Lung (tissue), 11 donors: ENCODE measurements at regions not wholly inside any gene's neighbourhood (a gene's known extent, or its start where the extent isn't known, plus 50 kb on each side); places are given as distances from the start of the nearest gene placed in this dataset.

Experiments
- ATAC-seq: fragments of 200-7000 bp; cut with Tn5 transposase; one replicate; pipeline ENCODE4 v1.9.1; 2020; ENCODE audit warnings: moderate number of reproducible peaks; ENCODE audit not compliant: insufficient read depth, low FRiP score
- DNase-seq, 3 donors: peaks; one replicate each; pipeline ENCODE4 v3.0.0-alpha.2; 2013 to 2017
- H3K27ac ChIP-seq, 2 donors: one replicate each; pipeline ENCODE4 v1.5.1; 2013; ENCODE audit warnings: mild to moderate bottlenecking in 2 of 2, moderate library complexity in 2 of 2, control low read depth in 1 of 2, inconsistent platforms in 1 of 2, low read depth in 1 of 2, low read length in 1 of 2
- H3K27me3 ChIP-seq, 3 donors: one replicate each; pipeline ENCODE4 v1.5.1; 2013; ENCODE audit warnings: low read length in 2 of 3; ENCODE audit not compliant: control insufficient read depth in 3 of 3, insufficient read depth in 3 of 3
- H3K36me3 ChIP-seq, 4 donors: one replicate each; pipeline ENCODE4 v1.5.1; 2013; ENCODE audit warnings: low read length in 4 of 4, mild to moderate bottlenecking in 1 of 4, moderate library complexity in 1 of 4; ENCODE audit not compliant: control insufficient read depth in 4 of 4, insufficient read depth in 4 of 4
- H3K4me1 ChIP-seq, 5 donors: one replicate each; pipeline ENCODE4 v1.5.1; 2013; ENCODE audit warnings: low read length in 5 of 5, mild to moderate bottlenecking in 2 of 5, moderate library complexity in 1 of 5; ENCODE audit not compliant: control insufficient read depth in 5 of 5, insufficient read depth in 5 of 5
- H3K4me3 ChIP-seq: one replicate; pipeline ENCODE4 v1.5.1; 2013; ENCODE audit warnings: mild to moderate bottlenecking, control low read depth, moderate library complexity
- H3K9ac ChIP-seq, 2 donors: one replicate each; pipeline ENCODE4 v1.5.1; 2013; ENCODE audit warnings: low read length in 2 of 2, control low read depth in 1 of 2; ENCODE audit not compliant: insufficient read depth in 1 of 2
- H3K9me3 ChIP-seq, 4 donors: one replicate each; pipeline ENCODE4 v1.5.1; 2013; ENCODE audit warnings: low read length in 3 of 4, mild to moderate bottlenecking in 1 of 4, moderate library complexity in 1 of 4; ENCODE audit not compliant: control insufficient read depth in 4 of 4, insufficient read depth in 3 of 4
- WGBS, 2 donors: extraction: QIAGEN DNeasy Blood & Tissue Kit; methylation state at CpG; one replicate each; pipeline ENCODE4 v1.1.7; 2013; 5-methylcytosine and 5-hydroxymethylcytosine counted together
- TF ChIP-seq, protein P1 (sequence below): IDR thresholded peaks from 2 replicates; pipeline ENCODE4 v1.5.1; 2012; ENCODE audit warnings: mild to moderate bottlenecking; ENCODE audit errors: control extremely low read depth, extremely low read depth
- donor health status: control.
- donor health status: control.
- donor health status: Bipolar disorder and iron deficiency.
- donor health status: healthy.
- donor health status: DM: yes; HTN: yes; CAD: no.

DNA sequence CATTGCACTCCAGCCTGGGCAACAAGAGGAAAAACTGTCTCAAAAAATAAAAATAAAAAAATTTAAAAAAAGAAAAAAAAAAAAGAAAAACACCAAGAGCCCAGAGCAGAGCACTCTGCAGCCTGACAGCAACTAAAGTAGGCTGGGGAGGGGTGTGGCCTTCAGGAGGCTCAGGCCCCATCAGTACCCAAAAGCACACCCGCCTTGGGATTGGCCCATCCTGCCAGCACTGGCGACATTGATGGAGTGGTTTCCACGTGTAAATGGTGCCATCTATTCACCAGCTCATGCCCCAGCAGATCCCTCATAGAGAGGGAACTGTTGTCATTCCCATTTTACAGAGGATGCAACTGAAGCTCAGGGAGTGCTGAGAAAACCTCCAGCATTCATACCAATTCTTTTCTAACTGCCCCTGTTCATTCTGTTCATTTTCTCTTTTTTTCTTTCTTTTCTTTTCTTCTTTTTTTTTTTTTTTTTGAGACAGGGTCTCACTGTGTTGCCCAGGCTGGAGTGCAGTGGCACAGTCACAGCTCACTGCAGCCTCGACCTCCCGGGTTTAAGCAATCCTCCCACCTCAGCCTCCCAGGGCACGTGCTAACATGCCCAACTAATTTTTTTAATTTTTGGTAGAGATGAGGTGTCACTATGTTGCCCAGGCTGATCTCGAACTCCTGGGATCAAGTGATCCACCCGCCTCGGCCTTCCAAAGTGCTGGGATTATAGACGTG lies 89.3 kb downstream of the IRF2BPL start:
- Histone ChIP-seq H3K4me3 (no peak overlapping the region), H3K36me3 (no peaks in the 10 kb centered on the region), H3K9me3 (no peaks in the 10 kb centered on the region), H3K27ac (no peak overlapping the region), H3K9ac (no peak overlapping the region), H3K4me1 (peaks cover 6 to 59% (median 33%) of the 10 kb centered on the region in 5 donors), H3K27me3 (no peaks in the 10 kb centered on the region)
- ATAC-seq (no peak), DNase-seq (no peak)
- TF ChIP-seq, protein P1, sequence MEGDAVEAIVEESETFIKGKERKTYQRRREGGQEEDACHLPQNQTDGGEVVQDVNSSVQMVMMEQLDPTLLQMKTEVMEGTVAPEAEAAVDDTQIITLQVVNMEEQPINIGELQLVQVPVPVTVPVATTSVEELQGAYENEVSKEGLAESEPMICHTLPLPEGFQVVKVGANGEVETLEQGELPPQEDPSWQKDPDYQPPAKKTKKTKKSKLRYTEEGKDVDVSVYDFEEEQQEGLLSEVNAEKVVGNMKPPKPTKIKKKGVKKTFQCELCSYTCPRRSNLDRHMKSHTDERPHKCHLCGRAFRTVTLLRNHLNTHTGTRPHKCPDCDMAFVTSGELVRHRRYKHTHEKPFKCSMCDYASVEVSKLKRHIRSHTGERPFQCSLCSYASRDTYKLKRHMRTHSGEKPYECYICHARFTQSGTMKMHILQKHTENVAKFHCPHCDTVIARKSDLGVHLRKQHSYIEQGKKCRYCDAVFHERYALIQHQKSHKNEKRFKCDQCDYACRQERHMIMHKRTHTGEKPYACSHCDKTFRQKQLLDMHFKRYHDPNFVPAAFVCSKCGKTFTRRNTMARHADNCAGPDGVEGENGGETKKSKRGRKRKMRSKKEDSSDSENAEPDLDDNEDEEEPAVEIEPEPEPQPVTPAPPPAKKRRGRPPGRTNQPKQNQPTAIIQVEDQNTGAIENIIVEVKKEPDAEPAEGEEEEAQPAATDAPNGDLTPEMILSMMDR: no peak
- WGBS, 2 donors: 82 to 88% methylated on average over 10 of the region's 10 CpGs

DNA sequence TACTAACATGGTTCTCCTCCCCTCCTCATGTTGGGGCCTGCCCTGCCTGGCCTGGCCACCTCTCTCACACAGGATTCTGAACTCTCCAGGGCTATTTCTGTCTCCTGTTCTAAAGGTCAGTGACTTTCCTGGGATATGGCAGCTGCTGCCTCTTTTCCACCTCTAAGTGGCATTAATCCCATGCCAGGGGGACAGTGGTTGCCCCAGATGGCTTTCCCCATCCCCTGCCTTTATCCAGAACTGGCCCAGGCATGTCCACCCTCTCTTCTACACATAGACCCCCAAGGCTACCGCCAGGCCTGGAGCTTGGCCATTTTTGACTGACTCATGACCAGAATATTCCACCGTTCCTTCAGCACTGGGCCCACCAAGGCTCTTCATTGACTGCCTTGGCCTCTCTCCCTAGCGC lies 90.4 kb downstream of the IRF2BPL start:
- Histone ChIP-seq H3K9ac (peak overlapping the region in 1 of 2 donors; percentile 0), H3K4me3 (no peak overlapping the region)

GRCh38 chr14:76937181-76938091 lies 91.1 kb downstream of the IRF2BPL start:
- Histone ChIP-seq H3K27me3 (no peaks in the 10 kb centered on the region), H3K27ac (peak overlapping the region; percentile 33 to 39), H3K9ac (peak overlapping the region in 1 of 2 donors; percentile 0), H3K4me3 (no peak overlapping the region), H3K9me3 (no peaks in the 10 kb centered on the region), H3K4me1 (peaks cover 6 to 58% (median 36%) of the 10 kb centered on the region in 5 donors), H3K36me3 (no peaks in the 10 kb centered on the region)
- DNase-seq: peak; percentile 94 to 97 (median 97)
- 71 to 73% methylated on average over 15 of the region's 15 CpGs for WGBS, 2 donors
- TF ChIP-seq, protein P1: no peak
- no peak for ATAC-seq

More for the DNA sequence above, 90.4 kb downstream of the IRF2BPL start:
- peaks cover 6 to 59% (median 33%) of the 10 kb centered on the region in 5 donors for H3K4me1 ChIP-seq
- no peaks in the 10 kb centered on the region for H3K27me3 ChIP-seq
- TF ChIP-seq, protein P1: no peak
- no peak overlapping the region for H3K27ac ChIP-seq
- ATAC-seq: no peak
- 88 to 92% methylated on average over 3 of the region's 3 CpGs for WGBS, 2 donors
- no peak for DNase-seq
- no peaks in the 10 kb centered on the region for H3K9me3 ChIP-seq
- no peaks in the 10 kb centered on the region for H3K36me3 ChIP-seq
